Skeletal muscle tissue (tissue), 3 donors: ENCODE measurements at regions not wholly inside any gene's neighbourhood (a gene's known extent, or its start where the extent isn't known, plus 50 kb on each side); places are given as distances from the start of the nearest gene placed in this dataset.
"Not testable (repeated sequence)": the region's sequence is repeated elsewhere in the genome, so short reads cannot be mapped to it uniquely, and the experiment has no call there.

Experiments
- H3K27ac ChIP-seq: one replicate; pipeline ENCODE4 v1.7.0; 2013; ENCODE audit warnings: mild to moderate bottlenecking, low read depth, low read length, inconsistent platforms
- H3K27me3 ChIP-seq, 3 donors: one replicate each; pipeline ENCODE4 v1.7.0; 2013; ENCODE audit warnings: low read length in 3 of 3; ENCODE audit not compliant: control insufficient read depth in 3 of 3, insufficient read depth in 3 of 3
- H3K36me3 ChIP-seq, 3 donors: one replicate each; pipeline ENCODE4 v1.7.0; 2013; ENCODE audit warnings: low read length in 3 of 3; ENCODE audit not compliant: control insufficient read depth in 3 of 3, insufficient read depth in 3 of 3
- H3K4me1 ChIP-seq, 3 donors: one replicate each; pipeline ENCODE4 v1.7.0; 2013; ENCODE audit warnings: low read length in 3 of 3, mild to moderate bottlenecking in 3 of 3; ENCODE audit not compliant: control insufficient read depth in 3 of 3, insufficient read depth in 3 of 3
- H3K4me3 ChIP-seq, 3 donors: one replicate each; pipeline ENCODE4 v1.7.0; 2013; ENCODE audit warnings: low read length in 3 of 3
- H3K9ac ChIP-seq, 3 donors: one replicate each; pipeline ENCODE4 v1.7.0; 2013; ENCODE audit warnings: low read length in 3 of 3, mild to moderate bottlenecking in 3 of 3, moderate library complexity in 2 of 3, low read depth in 1 of 3
- H3K9me3 ChIP-seq, 3 donors: one replicate each; pipeline ENCODE4 v1.7.0; 2013; ENCODE audit warnings: low read length in 3 of 3; ENCODE audit not compliant: control insufficient read depth in 3 of 3
- donor health status: Osteomylitis.

DNA sequence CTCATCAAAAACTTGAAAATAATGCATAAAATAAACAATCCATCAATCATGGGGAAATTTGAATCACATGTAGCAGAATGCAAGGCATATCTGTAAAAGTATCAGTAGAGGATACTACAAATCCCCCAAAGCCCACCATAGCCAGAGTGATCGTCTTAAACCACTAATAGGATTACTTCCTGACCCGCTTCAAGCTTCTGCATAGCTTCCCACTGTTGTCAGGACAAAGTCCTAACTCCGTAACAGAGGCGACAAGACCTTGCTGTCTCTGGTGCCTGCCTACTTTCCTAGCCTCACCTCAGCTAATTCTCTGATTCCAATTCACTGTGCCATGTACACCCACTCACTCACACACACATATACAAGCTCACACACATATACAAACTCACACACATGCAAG lies 161.2 kb upstream of the NFIA start:
- Histone ChIP-seq H3K27ac (no peak overlapping the region), H3K4me3 (no peak overlapping the region), H3K36me3 (no peaks in the 10 kb centered on the region), H3K9ac (no peak overlapping the region), H3K27me3 (no peaks in the 10 kb centered on the region), H3K4me1 (peaks cover 6 to 23% (median 8%) of the 10 kb centered on the region in 3 donors), H3K9me3 (no peaks in the 10 kb centered on the region)

DNA sequence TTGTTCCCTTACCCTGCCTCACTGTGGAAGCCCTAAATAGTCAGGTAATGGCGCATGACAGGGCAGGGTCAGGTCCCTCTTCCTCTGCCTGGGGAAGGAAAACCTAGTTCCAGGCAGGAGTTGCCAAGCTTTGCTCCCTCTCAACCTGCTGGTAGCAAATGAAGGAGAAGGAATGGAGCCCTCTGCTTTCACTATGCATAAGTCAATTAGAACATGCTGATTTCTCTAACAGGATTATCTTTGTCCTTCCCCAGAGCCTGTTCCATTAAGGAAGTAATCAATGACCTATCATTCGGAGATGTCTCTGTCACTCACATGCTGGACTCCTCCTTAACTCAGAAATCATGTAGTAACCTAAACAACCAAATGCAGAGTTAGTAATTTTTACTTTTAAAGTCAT lies 161.8 kb upstream of the NFIA start:
- H3K27ac ChIP-seq = no peak overlapping the region
- H3K4me1 ChIP-seq = peaks cover 6 to 23% (median 8%) of the 10 kb centered on the region in 3 donors
- no peaks in the 10 kb centered on the region for H3K27me3 ChIP-seq
- H3K9ac ChIP-seq = no peak overlapping the region
- no peaks in the 10 kb centered on the region for H3K9me3 ChIP-seq
- no peaks in the 10 kb centered on the region for H3K36me3 ChIP-seq
- no peak overlapping the region for H3K4me3 ChIP-seq

DNA sequence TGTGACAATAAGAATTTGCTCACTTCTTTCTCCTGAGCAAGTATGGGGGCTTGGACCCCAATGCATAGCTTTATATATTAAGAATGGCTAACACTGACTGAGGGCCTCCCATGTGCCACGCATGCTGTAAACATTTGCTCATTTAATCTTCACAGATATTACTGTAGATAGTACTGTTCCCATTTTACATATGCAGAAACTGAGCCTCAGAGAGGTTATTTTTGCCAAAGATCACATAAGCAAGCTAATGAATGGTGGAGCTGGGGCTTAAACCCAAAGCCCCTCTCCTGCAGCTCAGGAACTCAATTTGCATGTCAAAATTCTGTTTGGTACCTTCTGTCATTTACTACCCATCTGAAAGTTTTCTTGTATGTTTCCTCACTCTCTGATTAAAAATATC lies 163.5 kb upstream of the NFIA start:
- H3K9me3 ChIP-seq = no peaks in the 10 kb centered on the region
- H3K27me3 ChIP-seq = no peaks in the 10 kb centered on the region
- H3K4me3 ChIP-seq = no peak overlapping the region
- no peak overlapping the region for H3K9ac ChIP-seq
- H3K27ac ChIP-seq = no peak overlapping the region
- peaks cover 3 to 18% (median 4%) of the 10 kb centered on the region in 3 donors for H3K4me1 ChIP-seq
- no peaks in the 10 kb centered on the region for H3K36me3 ChIP-seq

DNA sequence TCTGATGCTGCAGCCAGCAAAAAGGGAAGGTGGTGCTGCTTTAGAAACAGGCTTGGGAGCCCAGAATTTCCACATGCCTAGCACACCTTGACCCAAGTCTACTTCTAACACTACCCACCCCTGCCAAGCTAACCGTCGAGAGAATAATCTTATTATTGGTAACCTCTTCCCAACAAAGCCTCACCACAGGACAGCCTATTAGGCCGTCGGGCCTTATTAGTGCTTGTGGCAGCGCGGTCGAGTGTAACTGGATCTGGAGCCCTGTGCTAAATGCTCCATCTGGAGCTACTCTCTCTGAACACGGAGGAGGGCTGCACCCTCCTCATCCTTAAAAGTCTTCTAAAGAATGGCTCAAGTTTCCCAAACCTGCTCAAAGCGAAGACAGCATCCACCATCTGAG lies 165.5 kb upstream of the NFIA start:
- H3K9ac ChIP-seq = no peak overlapping the region
- peaks cover 3 to 6% (median 4%) of the 10 kb centered on the region in 3 donors for H3K4me1 ChIP-seq
- no peak overlapping the region for H3K4me3 ChIP-seq
- no peaks in the 10 kb centered on the region for H3K36me3 ChIP-seq
- H3K9me3 ChIP-seq = no peaks in the 10 kb centered on the region
- H3K27ac ChIP-seq = no peak overlapping the region
- H3K27me3 ChIP-seq = no peaks in the 10 kb centered on the region

DNA sequence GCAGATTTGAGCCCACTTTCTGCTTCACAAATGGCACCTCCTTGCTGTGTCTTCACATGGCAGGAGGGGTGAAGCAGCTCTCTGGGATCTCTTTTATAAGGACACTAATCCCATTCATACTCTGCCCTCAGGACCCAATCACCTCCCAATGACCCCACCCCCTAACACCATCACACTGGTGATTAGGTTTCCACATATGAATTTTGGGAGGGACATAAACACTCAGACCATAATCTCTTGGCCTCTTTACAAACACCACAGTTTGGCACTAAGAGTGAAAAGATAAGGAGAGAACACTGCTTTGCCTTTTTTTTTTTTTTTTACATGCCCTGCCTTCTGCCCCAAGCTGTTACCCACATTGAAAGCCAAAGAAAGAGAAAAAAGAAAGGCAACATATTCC lies 166.2 kb upstream of the NFIA start:
- H3K9me3 ChIP-seq = no peaks in the 10 kb centered on the region
- no peaks in the 10 kb centered on the region for H3K36me3 ChIP-seq
- no peaks in the 10 kb centered on the region for H3K27me3 ChIP-seq
- no peak overlapping the region for H3K27ac ChIP-seq
- peaks cover 8 to 13% (median 11%) of the 10 kb centered on the region in 3 donors for H3K4me1 ChIP-seq
- H3K9ac ChIP-seq = no peak overlapping the region
- H3K4me3 ChIP-seq = no peak overlapping the region

DNA sequence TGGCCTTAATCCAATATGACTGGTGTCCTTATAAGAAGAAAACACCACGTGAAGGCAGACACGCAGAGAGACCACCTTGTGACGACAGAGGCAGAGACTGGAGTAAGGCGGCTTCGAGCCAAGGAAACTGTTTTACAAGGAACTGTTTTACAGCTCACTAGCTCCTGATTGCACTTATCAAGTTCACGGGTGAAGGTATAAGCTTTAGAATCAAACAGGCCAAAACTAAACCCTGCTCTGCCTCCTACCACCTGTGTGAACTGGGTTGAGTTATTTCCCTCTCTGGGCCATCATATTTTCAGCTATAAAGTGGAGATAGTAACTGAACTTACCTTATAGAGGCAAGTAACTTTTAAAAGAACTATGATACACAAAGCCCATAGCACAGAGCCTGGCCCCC lies 166.9 kb upstream of the NFIA start:
- Histone ChIP-seq H3K9ac (no peak overlapping the region), H3K9me3 (no peaks in the 10 kb centered on the region), H3K27ac (no peak overlapping the region), H3K27me3 (no peaks in the 10 kb centered on the region), H3K4me1 (peaks cover 8 to 15% (median 11%) of the 10 kb centered on the region in 3 donors), H3K4me3 (no peak overlapping the region), H3K36me3 (no peaks in the 10 kb centered on the region)

DNA sequence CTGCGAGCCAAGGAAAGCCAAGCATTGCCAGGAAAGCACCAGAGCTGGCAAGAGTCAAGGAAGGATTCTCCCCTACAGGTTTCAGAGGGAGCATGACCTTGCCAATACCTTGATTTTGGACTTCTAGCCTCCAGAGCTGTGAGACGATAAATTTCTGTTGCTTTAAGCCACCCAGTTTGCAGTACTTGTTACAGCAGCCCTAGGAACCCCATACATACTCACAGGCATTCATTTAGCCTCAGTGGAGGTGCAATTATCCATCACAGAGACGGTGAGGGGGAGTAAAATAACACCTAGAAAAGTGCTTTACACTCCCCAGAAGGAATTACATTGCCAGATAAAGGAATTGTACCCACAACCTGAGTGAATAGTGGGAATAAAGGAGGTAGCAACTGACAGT lies 167.4 kb upstream of the NFIA start:
- no peak overlapping the region for H3K27ac ChIP-seq

DNA sequence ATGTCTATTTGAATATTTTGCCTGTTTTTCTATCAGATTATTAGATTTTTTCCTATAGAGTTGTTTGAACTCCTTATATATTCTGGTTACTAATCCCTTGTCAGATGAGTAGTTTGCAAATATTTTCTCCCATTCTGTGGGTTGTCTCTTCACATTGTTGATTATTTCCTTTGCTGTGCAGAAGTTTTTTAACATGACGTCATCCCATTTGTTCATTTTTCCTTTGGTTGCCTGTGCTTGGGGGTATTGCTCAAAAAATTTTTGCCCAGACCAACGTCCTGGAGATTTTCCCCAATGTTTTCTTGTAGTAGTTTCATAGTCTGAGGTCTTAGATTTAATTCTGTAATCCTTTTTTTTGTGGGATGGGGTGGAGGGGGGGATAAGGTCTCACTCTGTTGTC lies 168.7 kb upstream of the NFIA start:
- H3K27me3 ChIP-seq, H3K27ac ChIP-seq, H3K4me3 ChIP-seq, H3K9me3 ChIP-seq, H3K36me3 ChIP-seq, H3K9ac ChIP-seq: not testable (repeated sequence)
- peaks cover 8 to 15% (median 11%) of the 10 kb centered on the region in 3 donors for H3K4me1 ChIP-seq

More for the DNA sequence above, 167.4 kb upstream of the NFIA start:
- H3K4me1 ChIP-seq = peaks cover 8 to 15% (median 11%) of the 10 kb centered on the region in 3 donors
- H3K4me3 ChIP-seq = no peak overlapping the region
- no peak overlapping the region for H3K9ac ChIP-seq
- no peaks in the 10 kb centered on the region for H3K9me3 ChIP-seq
- no peaks in the 10 kb centered on the region for H3K36me3 ChIP-seq
- no peaks in the 10 kb centered on the region for H3K27me3 ChIP-seq

DNA sequence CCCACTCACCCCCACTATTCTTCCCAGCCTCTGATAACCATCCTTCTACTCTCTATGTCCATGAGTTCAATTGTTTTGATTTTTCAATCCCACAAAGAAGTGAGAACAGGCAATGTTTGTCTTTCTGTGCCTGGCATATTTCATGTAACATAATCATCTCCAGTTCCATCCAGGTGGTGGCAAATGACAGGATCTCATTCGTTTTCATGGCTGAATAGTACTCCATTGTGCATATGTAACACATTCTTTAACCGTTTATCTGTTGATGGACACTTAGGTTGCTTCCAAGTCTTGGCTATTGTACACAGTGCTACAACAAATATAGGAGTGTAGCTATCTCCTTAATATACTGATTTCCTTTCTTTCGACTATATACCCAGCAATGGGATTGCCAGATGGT lies 169.3 kb upstream of the NFIA start:
- no peak overlapping the region for H3K9ac ChIP-seq

DNA sequence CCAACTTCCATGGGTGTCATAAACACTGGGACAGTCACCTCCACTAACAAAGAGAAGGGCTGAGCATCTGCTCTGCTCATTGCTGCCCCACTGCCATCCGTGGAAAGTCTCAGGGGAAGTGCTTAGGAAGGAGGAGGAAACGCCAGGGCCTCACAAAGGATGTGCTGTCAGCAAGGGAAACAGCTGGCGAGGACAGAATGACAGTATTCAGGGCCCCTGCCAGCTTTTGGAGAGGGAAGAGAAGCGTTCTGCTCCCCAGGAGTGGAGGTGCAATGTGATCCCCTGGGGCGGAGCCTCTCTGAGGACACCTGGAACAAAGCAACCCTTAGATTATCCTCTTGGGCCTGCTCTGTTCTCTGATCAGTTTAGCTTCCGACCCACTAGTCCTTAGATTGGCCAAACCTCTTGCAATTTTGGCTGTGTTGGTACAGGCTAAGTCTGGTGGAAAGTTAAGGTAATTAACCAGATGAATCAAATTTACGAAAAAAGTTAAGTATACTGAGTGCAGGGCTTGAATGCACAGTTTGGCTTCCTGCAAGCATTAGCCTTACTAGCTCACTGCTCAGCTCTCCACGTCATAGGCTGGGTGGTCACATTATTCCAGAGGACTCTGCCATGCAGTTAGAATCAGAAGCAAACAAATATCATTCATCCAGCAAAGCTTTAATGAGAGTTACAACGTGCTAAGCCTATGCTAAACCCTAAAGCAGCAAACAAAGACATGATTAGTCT lies 170.2 kb upstream of the NFIA start:
- H3K27me3 ChIP-seq = no peaks in the 10 kb centered on the region
- no peak overlapping the region for H3K4me3 ChIP-seq
- H3K4me1 ChIP-seq = peaks cover 8 to 15% (median 11%) of the 10 kb centered on the region in 3 donors
- peak overlapping the region in 1 of 3 donors; percentile 23 for H3K9ac ChIP-seq
- H3K36me3 ChIP-seq = no peaks in the 10 kb centered on the region
- peak overlapping the region; percentile 5 for H3K27ac ChIP-seq
- H3K9me3 ChIP-seq = no peaks in the 10 kb centered on the region

More for the DNA sequence above, 169.3 kb upstream of the NFIA start:
- H3K27me3 ChIP-seq = no peaks in the 10 kb centered on the region
- H3K4me3 ChIP-seq = no peak overlapping the region
- H3K36me3 ChIP-seq = no peaks in the 10 kb centered on the region
- no peaks in the 10 kb centered on the region for H3K9me3 ChIP-seq
- H3K4me1 ChIP-seq = peaks cover 8 to 15% (median 11%) of the 10 kb centered on the region in 3 donors
- H3K27ac ChIP-seq = no peak overlapping the region
